ENCODE measurements at regions not wholly inside any gene's neighbourhood (a gene's known extent, or its start where the extent isn't known, plus 50 kb on each side); places are given as distances from the start of the nearest gene placed in this dataset.
"Not testable (repeated sequence)": the region's sequence is repeated elsewhere in the genome, so short reads cannot be mapped to it uniquely, and the experiment has no call there.

DNA sequence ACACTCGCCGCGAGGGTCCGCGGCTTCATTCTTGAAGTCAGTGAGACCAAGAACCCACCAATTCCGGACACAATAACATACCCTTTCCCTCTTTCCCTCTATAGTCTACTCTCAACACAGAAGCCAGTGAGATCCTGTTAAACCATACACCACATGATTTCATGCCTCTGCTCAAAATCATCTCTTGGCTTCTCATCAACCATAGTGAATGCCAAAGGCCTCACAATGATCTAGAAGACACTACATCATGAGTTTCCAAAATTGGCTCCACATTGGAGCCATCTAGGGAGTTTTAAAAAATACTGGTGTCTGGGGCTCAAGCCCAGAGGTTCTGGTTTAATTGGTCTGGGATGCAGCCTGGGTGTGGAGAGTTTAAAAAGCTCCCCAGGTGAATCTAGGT, 124.5 kb downstream of the EFNB1 start:
- no peak for DNase-seq (ENCODE audit: low read depth in 4 of 4, low spot score in 1 of 4)

GRCh38 chrX:68951942-68952619, 123.3 kb downstream of the EFNB1 start:
- not testable (repeated sequence) for DNase-seq (ENCODE audit: low read depth in 4 of 4, low spot score in 1 of 4)

GRCh38 chrX:68950937-68951336, 122.1 kb downstream of the EFNB1 start:
- DNase-seq (ENCODE audit: low read depth in 4 of 4, low spot score in 1 of 4), result no peak

DNA sequence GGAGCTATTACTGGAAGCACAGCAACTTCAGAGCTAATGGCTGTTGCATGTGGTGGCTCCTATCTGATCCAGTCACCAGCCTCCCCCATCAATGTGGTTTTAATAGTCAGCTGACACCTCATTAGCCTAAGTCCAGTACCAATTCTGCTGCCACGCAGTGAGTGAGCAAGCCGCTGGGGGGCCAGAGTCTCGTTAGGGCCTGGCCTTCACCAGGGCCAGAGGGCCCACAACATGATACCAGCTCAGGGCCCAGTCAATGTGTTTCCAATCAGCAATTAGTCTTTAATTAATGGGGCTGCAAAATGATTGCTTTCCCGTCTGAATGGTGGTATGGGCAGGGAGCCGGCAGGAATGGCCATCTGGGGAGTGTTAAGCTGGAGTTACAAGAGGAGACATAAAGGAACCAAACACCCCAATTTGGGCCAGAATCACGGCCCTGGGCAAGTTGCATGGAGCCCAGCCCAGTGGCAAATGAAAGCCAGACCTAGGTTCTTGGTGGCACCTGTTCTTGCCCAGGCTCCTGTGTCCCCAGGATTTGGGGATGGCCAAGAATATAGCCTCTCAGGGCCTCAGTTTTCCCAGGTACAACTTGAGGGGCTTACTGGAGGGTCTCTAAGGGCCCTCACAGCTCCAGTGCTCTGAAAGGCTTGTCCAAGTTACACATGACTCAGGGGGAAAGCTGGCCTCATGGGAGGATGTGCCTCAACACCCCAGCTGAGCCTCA, 119.2 kb downstream of the EFNB1 start:
- no peak for DNase-seq (ENCODE audit: low read depth in 4 of 4, low spot score in 1 of 4)

DNA sequence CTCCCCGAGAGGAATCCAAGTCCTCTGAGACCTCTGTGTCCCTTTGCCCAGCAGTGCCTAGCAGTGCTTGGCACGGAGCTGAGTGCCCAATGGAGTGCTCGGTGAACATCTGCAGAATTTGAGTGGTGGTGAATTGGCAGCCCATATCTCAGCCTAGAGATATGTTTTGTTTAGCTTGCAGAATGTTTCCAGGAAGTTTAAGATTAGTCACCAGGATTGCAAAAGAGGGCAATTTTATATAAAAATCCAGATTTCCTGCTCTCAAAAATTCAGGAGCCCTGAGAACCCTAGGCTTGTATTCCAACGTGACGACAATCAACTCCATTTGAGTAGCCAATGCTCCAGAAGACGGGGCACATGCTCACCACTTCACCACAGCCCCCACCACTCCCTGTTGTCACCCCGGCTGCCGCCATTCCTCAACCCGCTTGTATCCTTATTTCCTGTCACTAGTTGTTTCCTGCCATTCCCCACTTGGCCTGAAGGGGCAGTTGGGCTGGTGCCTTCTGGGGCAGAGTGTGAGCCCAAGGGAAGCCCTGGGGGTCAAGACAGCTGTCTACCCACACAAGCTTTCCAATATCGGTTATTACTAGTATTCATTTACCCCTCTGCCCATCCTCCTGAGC, 116.9 kb downstream of the EFNB1 start:
- DNase-seq (ENCODE audit: low read depth in 4 of 4, low spot score in 1 of 4), result no peak

DNA sequence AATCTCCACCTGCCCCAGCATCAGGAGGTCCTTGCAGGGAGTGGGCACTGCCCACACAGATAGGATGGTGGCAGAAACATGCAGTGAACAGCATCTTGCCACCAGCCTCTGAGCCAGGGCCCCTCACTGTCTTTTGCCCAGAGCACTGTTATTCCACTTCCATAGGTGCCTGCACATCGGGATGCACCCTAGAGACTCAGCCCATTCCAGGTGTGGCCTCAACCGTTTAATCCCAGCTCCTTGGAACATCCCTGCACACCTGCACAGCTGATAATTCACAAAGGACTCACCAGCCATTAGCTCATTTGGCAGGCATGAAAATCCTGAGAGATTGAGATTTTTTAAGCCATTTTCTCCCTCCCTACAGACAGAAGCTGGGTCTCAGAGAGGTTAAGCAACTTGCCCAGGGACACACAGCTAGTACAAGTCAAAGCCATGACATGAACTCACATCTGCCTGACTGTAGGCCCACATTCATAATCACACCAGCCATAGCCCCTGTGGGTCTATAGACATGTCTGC, 116.3 kb downstream of the EFNB1 start:
- no peak for DNase-seq (ENCODE audit: low read depth in 4 of 4, low spot score in 1 of 4)

GRCh38 chrX:68944211-68944610, 115.4 kb downstream of the EFNB1 start:
- no peak for DNase-seq (ENCODE audit: low read depth in 4 of 4, low spot score in 1 of 4)

- DNase-seq (ENCODE audit: low read depth in 4 of 4, low spot score in 1 of 4), result no peak
These were observed 114.0 kb downstream of the EFNB1 start for GRCh38 chrX:68942840-68943239.

- no peak for DNase-seq (ENCODE audit: low read depth in 4 of 4, low spot score in 1 of 4)
These were observed 113.3 kb downstream of the EFNB1 start for GRCh38 chrX:68942104-68942503.

DNA sequence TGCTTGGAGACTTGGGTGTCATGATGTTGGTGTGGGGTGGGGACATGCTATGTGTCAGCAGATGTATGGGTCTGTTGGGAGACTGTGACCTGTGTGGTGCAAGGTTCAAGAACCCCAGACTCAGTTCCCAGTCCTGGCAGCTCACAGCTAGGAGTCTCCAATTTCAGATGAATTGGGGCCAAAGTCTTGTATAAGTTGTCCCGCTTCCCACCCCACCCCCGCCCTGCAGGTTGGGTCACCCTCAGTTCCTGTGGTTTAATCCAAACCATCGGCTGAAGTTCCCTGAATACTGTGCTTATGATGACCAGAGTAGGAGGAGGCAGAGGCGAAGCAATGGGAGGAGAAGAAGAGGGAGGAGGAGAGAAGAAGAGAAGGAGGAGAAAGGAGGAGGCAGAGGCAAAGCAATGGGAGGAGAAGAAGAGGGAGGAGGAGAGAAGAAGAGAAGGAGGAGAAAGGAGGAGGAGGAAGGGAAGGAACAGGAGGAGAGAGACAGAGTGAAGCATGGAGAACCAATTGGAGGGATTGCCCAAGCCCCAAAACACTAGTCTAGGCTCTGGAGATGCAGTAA, 112.6 kb downstream of the EFNB1 start:
- DNase-seq (ENCODE audit: low read depth in 4 of 4, low spot score in 1 of 4), result no peak

- DNase-seq (ENCODE audit: low read depth in 4 of 4, low spot score in 1 of 4), result no peak
These were observed 111.8 kb downstream of the EFNB1 start for GRCh38 chrX:68940601-68941000.

- DNase-seq (ENCODE audit: low read depth in 4 of 4, low spot score in 1 of 4), result no peak
These were observed 111.0 kb downstream of the EFNB1 start for GRCh38 chrX:68939868-68940267.

- DNase-seq (ENCODE audit: low read depth in 4 of 4, low spot score in 1 of 4), result no peak
These were observed 109.6 kb downstream of the EFNB1 start for GRCh38 chrX:68938244-68939004.

GRCh38 chrX:68937581-68937980, 108.8 kb downstream of the EFNB1 start:
- no peak for DNase-seq (ENCODE audit: low read depth in 4 of 4, low spot score in 1 of 4)

DNA sequence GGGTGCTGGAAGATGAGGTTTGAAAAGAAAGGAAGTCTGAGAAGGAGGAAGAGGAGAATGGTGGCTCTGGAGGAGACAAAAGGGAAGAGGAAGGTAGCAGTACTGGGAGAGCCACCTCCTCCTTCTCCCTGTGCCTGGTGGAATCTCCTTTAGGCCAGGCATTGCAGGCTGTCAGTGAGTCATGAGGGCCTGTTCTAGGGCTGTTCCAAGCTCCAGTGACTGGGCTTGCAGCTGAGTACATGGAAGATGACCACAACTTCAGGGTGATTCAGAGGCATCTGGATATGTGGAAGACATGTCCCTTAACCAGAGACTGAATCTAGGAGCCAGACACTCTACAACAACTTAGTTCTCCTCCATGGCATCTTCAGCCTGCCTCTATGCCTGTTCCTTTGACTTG, 107.8 kb downstream of the EFNB1 start:
- DNase-seq (ENCODE audit: low read depth in 4 of 4, low spot score in 1 of 4), result no peak

DNA sequence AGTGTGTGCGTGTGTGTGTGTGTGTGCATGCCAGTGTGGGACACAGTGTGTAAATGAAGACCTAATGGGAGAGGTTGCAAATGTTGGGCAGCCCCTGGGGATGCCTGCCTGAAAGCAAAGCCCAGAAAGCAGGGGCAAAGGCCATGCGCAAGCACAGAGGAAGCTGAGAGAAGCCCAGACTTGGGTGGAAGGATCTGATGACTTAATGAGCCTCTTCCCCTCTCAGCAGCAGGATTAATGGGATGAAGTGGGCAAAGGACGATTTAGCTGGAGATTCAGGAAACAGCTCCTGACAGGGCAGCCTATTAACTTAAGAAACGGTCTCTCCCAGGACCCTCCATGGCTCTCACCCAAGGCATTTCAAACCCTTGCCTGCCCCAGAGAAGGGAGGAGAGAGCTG, 107.3 kb downstream of the EFNB1 start:
- DNase-seq (ENCODE audit: low read depth in 4 of 4, low spot score in 1 of 4), result no peak

DNA sequence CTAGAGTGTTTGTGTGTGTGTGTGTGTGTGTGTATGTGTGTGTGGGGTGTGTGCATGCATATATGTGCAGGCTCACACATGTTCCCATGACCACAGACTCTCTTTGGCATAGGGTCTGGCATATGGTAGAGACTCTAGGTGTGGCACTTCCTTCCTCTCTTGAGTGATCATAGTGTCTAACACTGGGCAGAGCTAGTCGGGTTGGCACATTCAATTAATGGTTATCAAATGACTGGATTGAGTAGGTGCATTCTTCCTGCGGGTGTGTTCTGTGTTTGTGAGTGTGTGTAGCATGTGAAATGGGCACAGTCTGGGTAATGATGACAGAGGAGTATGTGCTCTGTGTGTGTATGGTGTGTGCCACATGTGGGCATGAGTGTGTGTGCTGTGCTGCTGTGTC, 106.5 kb downstream of the EFNB1 start:
- no peak for DNase-seq (ENCODE audit: low read depth in 4 of 4, low spot score in 1 of 4)

- DNase-seq (ENCODE audit: low read depth in 4 of 4, low spot score in 1 of 4), result no peak
These were observed 106.1 kb downstream of the EFNB1 start for GRCh38 chrX:68934922-68935321.

DNA sequence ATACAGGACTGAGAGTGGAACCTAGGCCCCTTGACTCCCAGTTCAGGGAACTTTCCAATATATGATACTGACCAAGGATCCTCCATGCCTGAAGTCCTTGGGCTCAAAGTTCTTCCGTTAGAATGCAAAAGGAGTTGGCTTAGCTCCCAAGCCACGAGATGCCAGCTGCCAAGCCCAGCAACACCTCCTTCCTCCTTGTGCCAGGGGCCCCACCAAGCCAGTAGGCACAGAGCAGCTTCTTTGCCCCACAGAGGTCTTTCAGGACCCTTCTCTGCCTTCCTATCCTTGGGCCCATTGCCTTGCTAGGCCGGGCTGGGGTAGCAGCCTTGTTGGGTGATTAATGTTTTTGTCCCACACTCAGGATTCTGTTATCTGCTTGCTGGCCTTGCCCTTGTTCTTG, 105.6 kb downstream of the EFNB1 start:
- DNase-seq (ENCODE audit: low read depth in 4 of 4, low spot score in 1 of 4), result no peak

- no peak for DNase-seq (ENCODE audit: low read depth in 4 of 4, low spot score in 1 of 4)
These were observed 103.8 kb downstream of the EFNB1 start for GRCh38 chrX:68932611-68933010.

- no peak for DNase-seq (ENCODE audit: low read depth in 4 of 4, low spot score in 1 of 4)
These were observed 102.5 kb downstream of the EFNB1 start for GRCh38 chrX:68931345-68931744.

Measured in stimulated activated CD4-positive, alpha-beta T cell treated with anti-CD3 and anti-CD28 coated beads, Interleukin-1b, Interleukin-23, amount 100 ng/mL, for 24 hours (primary cell).